ENCODE measurements at regions not wholly inside any gene's neighbourhood (a gene's known extent, or its start where the extent isn't known, plus 50 kb on each side); places are given as distances from the start of the nearest gene placed in this dataset.

GRCh38 chr5:138651058-138651766, 76.0 kb upstream of the HSPA9 start:
- TF ChIP-seq CTCF (IDR thresholded peaks at IDR 0.05 in 8 of 11, conservative IDR thresholded peaks at IDR 0.05 in 3 of 11) (no peak), POLR2A (IDR thresholded peaks at IDR 0.05) (no peak), POLR2AphosphoS5 (IDR thresholded peaks at IDR 0.05) (no peak)
